ENCODE measurements at regions not wholly inside any gene's neighbourhood (a gene's known extent, or its start where the extent isn't known, plus 50 kb on each side); places are given as distances from the start of the nearest gene placed in this dataset.

GRCh38 chr16:26724189-26724588 is 342.5 kb upstream of the C16orf82 start:
- Histone ChIP-seq H3K4me1 (ENCODE audit: control insufficient read depth, insufficient read depth, low read length) (no peaks in the 10 kb centered on the region), H3K27me3 (ENCODE audit: control insufficient read depth, insufficient read depth) (no peaks in the 10 kb centered on the region), H3K9me3 (ENCODE audit: control insufficient read depth, low read length) (no peaks in the 10 kb centered on the region), H3K27ac (ENCODE audit: low read length) (no peak overlapping the region), H3K4me3 (ENCODE audit: low read length) (no peak overlapping the region)
- ATAC-seq (no peak), DNase-seq (no peak)
- WGBS, result 65% methylated on average over 8 of the region's 8 CpGs
- intact Hi-C loops (cut with DNase I), result no loop called here

GRCh38 chr16:26727848-26728247 is 338.9 kb upstream of the C16orf82 start:
- no peaks in the 10 kb centered on the region for H3K9me3 ChIP-seq (ENCODE audit: control insufficient read depth, low read length)
- DNase-seq (no peak), ATAC-seq (peak in 1 of 2 donors; percentile 50)
- intact Hi-C loops (cut with DNase I), result no loop called here
- H3K4me1 ChIP-seq (ENCODE audit: control insufficient read depth, insufficient read depth, low read length), result no peaks in the 10 kb centered on the region
- H3K27ac ChIP-seq (ENCODE audit: low read length), result no peak overlapping the region
- H3K4me3 ChIP-seq (ENCODE audit: low read length), result no peak overlapping the region
- WGBS, result 38% methylated on average over 9 of the region's 9 CpGs
- H3K27me3 ChIP-seq (ENCODE audit: control insufficient read depth, insufficient read depth), result no peaks in the 10 kb centered on the region

- ATAC-seq (no peak), DNase-seq (no peak)
- Histone ChIP-seq H3K4me3 (ENCODE audit: low read length) (no peak overlapping the region), H3K27ac (ENCODE audit: low read length) (no peak overlapping the region), H3K9me3 (ENCODE audit: control insufficient read depth, low read length) (no peaks in the 10 kb centered on the region), H3K4me1 (ENCODE audit: control insufficient read depth, insufficient read depth, low read length) (no peaks in the 10 kb centered on the region), H3K27me3 (ENCODE audit: control insufficient read depth, insufficient read depth) (no peaks in the 10 kb centered on the region)
- 76% methylated on average over 2 of the region's 2 CpGs for WGBS
- intact Hi-C loops (cut with DNase I), result no loop called here
These were observed 336.7 kb upstream of the C16orf82 start for GRCh38 chr16:26729951-26730541.

- Histone ChIP-seq H3K9me3 (ENCODE audit: control insufficient read depth, low read length) (no peaks in the 10 kb centered on the region), H3K27ac (ENCODE audit: low read length) (no peak overlapping the region), H3K27me3 (ENCODE audit: control insufficient read depth, insufficient read depth) (no peaks in the 10 kb centered on the region), H3K4me3 (ENCODE audit: low read length) (no peak overlapping the region), H3K4me1 (ENCODE audit: control insufficient read depth, insufficient read depth, low read length) (no peaks in the 10 kb centered on the region)
- WGBS, result 90% methylated on average over 4 of the region's 4 CpGs
- ATAC-seq, result no peak
- intact Hi-C loops (cut with DNase I), result no loop called here
- DNase-seq, result no peak
These were observed 335.0 kb upstream of the C16orf82 start for GRCh38 chr16:26731729-26732128.

GRCh38 chr16:26733710-26734109 is 333.0 kb upstream of the C16orf82 start:
- intact Hi-C loops (cut with DNase I), result no loop called here
- DNase-seq (no peak), ATAC-seq (no peak)
- H3K27ac ChIP-seq (ENCODE audit: low read length), result no peak overlapping the region
- no peaks in the 10 kb centered on the region for H3K27me3 ChIP-seq (ENCODE audit: control insufficient read depth, insufficient read depth)
- no peaks in the 10 kb centered on the region for H3K4me1 ChIP-seq (ENCODE audit: control insufficient read depth, insufficient read depth, low read length)
- WGBS, result 60% methylated on average over 1 of the region's 1 CpG
- H3K4me3 ChIP-seq (ENCODE audit: low read length), result no peak overlapping the region
- H3K9me3 ChIP-seq (ENCODE audit: control insufficient read depth, low read length), result no peaks in the 10 kb centered on the region

GRCh38 chr16:26735521-26735920 is 331.2 kb upstream of the C16orf82 start:
- WGBS, result 89% methylated on average over 3 of the region's 3 CpGs
- no peaks in the 10 kb centered on the region for H3K27me3 ChIP-seq (ENCODE audit: control insufficient read depth, insufficient read depth)
- ATAC-seq (no peak), DNase-seq (no peak)
- no peak overlapping the region for H3K4me3 ChIP-seq (ENCODE audit: low read length)
- intact Hi-C loops (cut with DNase I), result no loop called here
- no peaks in the 10 kb centered on the region for H3K4me1 ChIP-seq (ENCODE audit: control insufficient read depth, insufficient read depth, low read length)
- H3K9me3 ChIP-seq (ENCODE audit: control insufficient read depth, low read length), result no peaks in the 10 kb centered on the region
- H3K27ac ChIP-seq (ENCODE audit: low read length), result no peak overlapping the region

- no peaks in the 10 kb centered on the region for H3K4me1 ChIP-seq (ENCODE audit: control insufficient read depth, insufficient read depth, low read length)
- 81% methylated on average over 4 of the region's 4 CpGs for WGBS
- H3K27me3 ChIP-seq (ENCODE audit: control insufficient read depth, insufficient read depth), result no peaks in the 10 kb centered on the region
- ATAC-seq (no peak), DNase-seq (no peak)
- no peaks in the 10 kb centered on the region for H3K9me3 ChIP-seq (ENCODE audit: control insufficient read depth, low read length)
- intact Hi-C loops (cut with DNase I), result no loop called here
- H3K4me3 ChIP-seq (ENCODE audit: low read length), result no peak overlapping the region
- no peak overlapping the region for H3K27ac ChIP-seq (ENCODE audit: low read length)
These were observed 330.6 kb upstream of the C16orf82 start for GRCh38 chr16:26736084-26736483.

- Histone ChIP-seq H3K27ac (ENCODE audit: low read length) (no peak overlapping the region), H3K9me3 (ENCODE audit: control insufficient read depth, low read length) (no peaks in the 10 kb centered on the region), H3K27me3 (ENCODE audit: control insufficient read depth, insufficient read depth) (no peaks in the 10 kb centered on the region), H3K4me1 (ENCODE audit: control insufficient read depth, insufficient read depth, low read length) (peaks cover 2% of the 10 kb centered on the region), H3K4me3 (ENCODE audit: low read length) (no peak overlapping the region)
- ATAC-seq (no peak), DNase-seq (no peak)
- WGBS, result 70% methylated on average over 2 of the region's 2 CpGs
- intact Hi-C loops (cut with DNase I), result no loop called here
These were observed 326.0 kb upstream of the C16orf82 start for GRCh38 chr16:26740771-26741170.

- ATAC-seq, result peak in 1 of 2 donors; percentile 57
- WGBS, result 40% methylated on average over 2 of the region's 2 CpGs
- Histone ChIP-seq H3K27ac (ENCODE audit: low read length) (no peak overlapping the region), H3K4me1 (ENCODE audit: control insufficient read depth, insufficient read depth, low read length) (peaks cover 2% of the 10 kb centered on the region), H3K4me3 (ENCODE audit: low read length) (no peak overlapping the region), H3K9me3 (ENCODE audit: control insufficient read depth, low read length) (no peaks in the 10 kb centered on the region), H3K27me3 (ENCODE audit: control insufficient read depth, insufficient read depth) (no peaks in the 10 kb centered on the region)
- no peak for DNase-seq
- intact Hi-C loops (cut with DNase I), result no loop called here
These were observed 324.7 kb upstream of the C16orf82 start for GRCh38 chr16:26742040-26742439.

- H3K4me1 ChIP-seq (ENCODE audit: control insufficient read depth, insufficient read depth, low read length), result peaks cover 2% of the 10 kb centered on the region
- H3K27me3 ChIP-seq (ENCODE audit: control insufficient read depth, insufficient read depth), result no peaks in the 10 kb centered on the region
- intact Hi-C loops (cut with DNase I), result no loop called here
- ATAC-seq (no peak), DNase-seq (no peak)
- no peaks in the 10 kb centered on the region for H3K9me3 ChIP-seq (ENCODE audit: control insufficient read depth, low read length)
- 45% methylated on average over 5 of the region's 5 CpGs for WGBS
- no peak overlapping the region for H3K27ac ChIP-seq (ENCODE audit: low read length)
- H3K4me3 ChIP-seq (ENCODE audit: low read length), result no peak overlapping the region
These were observed 322.3 kb upstream of the C16orf82 start for GRCh38 chr16:26744430-26744829.

- Histone ChIP-seq H3K27me3 (ENCODE audit: control insufficient read depth, insufficient read depth) (no peaks in the 10 kb centered on the region), H3K9me3 (ENCODE audit: control insufficient read depth, low read length) (no peaks in the 10 kb centered on the region), H3K4me1 (ENCODE audit: control insufficient read depth, insufficient read depth, low read length) (no peaks in the 10 kb centered on the region), H3K4me3 (ENCODE audit: low read length) (no peak overlapping the region), H3K27ac (ENCODE audit: low read length) (no peak overlapping the region)
- DNase-seq, result no peak
- ATAC-seq, result no peak
- 47% methylated on average over 4 of the region's 4 CpGs for WGBS
- intact Hi-C loops (cut with DNase I), result no loop called here
These were observed 319.0 kb upstream of the C16orf82 start for GRCh38 chr16:26747760-26748159.

- Histone ChIP-seq H3K4me3 (ENCODE audit: low read length) (no peak overlapping the region), H3K9me3 (ENCODE audit: control insufficient read depth, low read length) (no peaks in the 10 kb centered on the region), H3K27ac (ENCODE audit: low read length) (no peak overlapping the region), H3K27me3 (ENCODE audit: control insufficient read depth, insufficient read depth) (no peaks in the 10 kb centered on the region), H3K4me1 (ENCODE audit: control insufficient read depth, insufficient read depth, low read length) (no peaks in the 10 kb centered on the region)
- WGBS, result 35% methylated on average over 2 of the region's 2 CpGs
- no peak for DNase-seq
- intact Hi-C loops (cut with DNase I), result no loop called here
- ATAC-seq, result no peak
These were observed 317.7 kb upstream of the C16orf82 start for GRCh38 chr16:26749072-26749471.
